ENCODE measurements at regions not wholly inside any gene's neighbourhood (a gene's known extent, or its start where the extent isn't known, plus 50 kb on each side); places are given as distances from the start of the nearest gene placed in this dataset.

DNA sequence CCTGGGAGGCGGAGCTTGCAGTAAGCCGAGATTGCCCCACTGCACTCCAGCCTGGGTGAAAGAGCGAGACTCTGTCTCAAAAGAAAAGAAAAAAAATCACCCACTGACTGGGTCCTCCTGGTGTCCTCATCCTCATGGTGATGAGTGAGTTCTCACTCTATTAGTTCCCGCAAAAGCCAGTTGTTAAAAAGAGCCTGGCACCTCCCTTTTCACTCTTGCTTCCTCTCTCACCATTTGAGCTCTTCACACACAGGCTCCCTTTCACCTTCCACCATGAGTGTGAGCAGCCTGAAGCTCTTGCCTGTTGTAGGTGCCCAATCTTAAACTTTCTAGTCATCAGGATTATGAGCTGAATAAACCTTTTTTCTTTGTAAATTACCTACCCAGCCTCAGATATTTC lies 176.4 kb downstream of the SLC38A4 start:
- TF ChIP-seq POLR2AphosphoS5 (IDR thresholded peaks at IDR 0.05; ENCODE audit: low read depth, low read length) (no peak), TAF1 (IDR thresholded peaks at IDR 0.05; ENCODE audit: low read depth, low read length) (no peak), POLR2A (IDR thresholded peaks at IDR 0.05; ENCODE audit: low read depth, low read length) (no peak), SPI1 (IDR thresholded peaks at IDR 0.05; ENCODE audit: low read depth, low read length) (no peak)

Data from GM12891 (cell line).